Cardiac muscle cell (in vitro differentiated cells and primary cell): ENCODE measurements at regions not wholly inside any gene's neighbourhood (a gene's known extent, or its start where the extent isn't known, plus 50 kb on each side); places are given as distances from the start of the nearest gene placed in this dataset.

Source experiments
- DNase-seq, 2 donors: peaks; one replicate each; pipeline versions ENCODE4 v3.0.0 to v3.0.0-alpha.2; 2010 to 2017; ENCODE audit warnings: low read depth in 1 of 2, low spot score in 1 of 2
- H3K27ac ChIP-seq: fragments of 200-600 bp; sonication (generic); 2 replicates; pipeline ENCODE4 v1.5.1; 2016
- H3K27me3 ChIP-seq: fragments of 200-600 bp; sonication (generic); 2 replicates; pipeline ENCODE4 v1.6.0; 2016; ENCODE audit warnings: control low read depth
- H3K36me3 ChIP-seq: fragments of 200-600 bp; sonication (generic); 2 replicates; pipeline ENCODE4 v1.5.1; 2016; ENCODE audit warnings: control low read depth
- H3K4me1 ChIP-seq: fragments of 200-600 bp; sonication (generic); 2 replicates; pipeline ENCODE4 v1.8.1; 2017; ENCODE audit warnings: low read depth, mild to moderate bottlenecking, mixed run types
- H3K4me3 ChIP-seq: fragments of 200-600 bp; sonication (generic); 2 replicates; pipeline ENCODE4 v1.5.1; 2016; ENCODE audit warnings: mild to moderate bottlenecking
- H3K9me3 ChIP-seq: fragments of 200-600 bp; sonication (generic); 2 replicates; pipeline ENCODE4 v1.5.1; 2017; ENCODE audit warnings: low read depth, mild to moderate bottlenecking, control low read depth
- CTCF ChIP-seq: IDR thresholded peaks from 2 replicates; pipeline ENCODE4 v1.5.1; 2012; ENCODE audit warnings: low read depth, mild to moderate bottlenecking, low read length

- H3K4me3 ChIP-seq, result no peak overlapping the region
- H3K27ac ChIP-seq, result no peak overlapping the region
- no peak for DNase-seq
- H3K36me3 ChIP-seq, result no peaks in the 10 kb centered on the region
- no peak for TF ChIP-seq CTCF
- H3K27me3 ChIP-seq, result no peaks in the 10 kb centered on the region
- H3K9me3 ChIP-seq, result no peaks in the 10 kb centered on the region
- H3K4me1 ChIP-seq, result no peaks in the 10 kb centered on the region
Measured at GRCh38 chr7:3106361-3106826, 62.7 kb upstream of the CARD11 start.

GRCh38 chr7:3107228-3107763, 63.6 kb upstream of the CARD11 start:
- no peak for DNase-seq
- no peak overlapping the region for H3K27ac ChIP-seq
- H3K4me3 ChIP-seq, result no peak overlapping the region
- no peaks in the 10 kb centered on the region for H3K9me3 ChIP-seq
- no peaks in the 10 kb centered on the region for H3K27me3 ChIP-seq
- TF ChIP-seq CTCF, result no peak
- no peaks in the 10 kb centered on the region for H3K36me3 ChIP-seq
- no peaks in the 10 kb centered on the region for H3K4me1 ChIP-seq

GRCh38 chr7:3107889-3108570, 64.4 kb upstream of the CARD11 start:
- no peak overlapping the region for H3K27ac ChIP-seq
- no peak for DNase-seq
- no peaks in the 10 kb centered on the region for H3K27me3 ChIP-seq
- H3K4me1 ChIP-seq, result no peaks in the 10 kb centered on the region
- no peaks in the 10 kb centered on the region for H3K9me3 ChIP-seq
- no peak overlapping the region for H3K4me3 ChIP-seq
- H3K36me3 ChIP-seq, result no peaks in the 10 kb centered on the region
- TF ChIP-seq CTCF, result no peak

- H3K9me3 ChIP-seq, result no peaks in the 10 kb centered on the region
- H3K36me3 ChIP-seq, result no peaks in the 10 kb centered on the region
- no peak overlapping the region for H3K4me3 ChIP-seq
- no peaks in the 10 kb centered on the region for H3K4me1 ChIP-seq
- peak in 1 of 2 donors; percentile 9 for DNase-seq
- no peaks in the 10 kb centered on the region for H3K27me3 ChIP-seq
- TF ChIP-seq CTCF, result no peak
- no peak overlapping the region for H3K27ac ChIP-seq
Measured at GRCh38 chr7:3109311-3109915, 65.7 kb upstream of the CARD11 start.

- H3K27ac ChIP-seq, result no peak overlapping the region
- TF ChIP-seq CTCF, result no peak
- no peaks in the 10 kb centered on the region for H3K4me1 ChIP-seq
- no peak for DNase-seq
- H3K9me3 ChIP-seq, result no peaks in the 10 kb centered on the region
- no peaks in the 10 kb centered on the region for H3K36me3 ChIP-seq
- no peak overlapping the region for H3K4me3 ChIP-seq
- no peaks in the 10 kb centered on the region for H3K27me3 ChIP-seq
Measured at GRCh38 chr7:3112479-3113134, 68.9 kb upstream of the CARD11 start.
